ENCODE measurements at regions not wholly inside any gene's neighbourhood (a gene's known extent, or its start where the extent isn't known, plus 50 kb on each side); places are given as distances from the start of the nearest gene placed in this dataset.

- TF ChIP-seq CTCF (conservative IDR thresholded peaks at IDR 0.05; ENCODE audit: low read length) (no peak), EZH2phosphoT487 (IDR thresholded peaks at IDR 0.05; ENCODE audit: borderline replicate concordance, low read depth, low read length) (no peak)
Measured at GRCh38 chr5:87900419-87900818, 368.2 kb downstream of the TMEM161B start.

Measured in OCI-LY7 (cell line).